MM.1S (cell line): ENCODE measurements at regions not wholly inside any gene's neighbourhood (a gene's known extent, or its start where the extent isn't known, plus 50 kb on each side); places are given as distances from the start of the nearest gene placed in this dataset.

Experiments
- DNase-seq: peaks from one replicate; pipeline ENCODE4 v3.0.0-alpha.2; 2015
- H2AFZ ChIP-seq: fragments of 300-600 bp; sonication (generic); 2 replicates; pipeline ENCODE4 v1.6.0; 2016; ENCODE audit warnings: antibody characterized with exemption, low read length
- H3F3A ChIP-seq: fragments of 300-600 bp; sonication (generic); 2 replicates; pipeline ENCODE4 v1.6.1; 2016; ENCODE audit warnings: mild to moderate bottlenecking, antibody characterized with exemption, low read length, moderate library complexity, mixed read lengths; ENCODE audit not compliant: insufficient read depth
- H3K27ac ChIP-seq: fragments of 300-600 bp; sonication (generic); 2 replicates; pipeline ENCODE4 v1.5.1; 2016; ENCODE audit warnings: mild to moderate bottlenecking, low read length
- H3K27me3 ChIP-seq: fragments of 300-600 bp; sonication (generic); replicated peaks from 2 replicates; pipeline ENCODE4 v1.6.0; 2016; ENCODE audit warnings: low read length; ENCODE audit not compliant: insufficient read depth
- H3K36me3 ChIP-seq: fragments of 300-600 bp; sonication (generic); replicated peaks from 2 replicates; pipeline ENCODE4 v1.6.1; 2016; ENCODE audit warnings: mild to moderate bottlenecking, low read length, mixed read lengths; ENCODE audit not compliant: insufficient read depth
- H3K4me1 ChIP-seq: fragments of 300-600 bp; sonication (generic); 2 replicates; pipeline ENCODE4 v1.6.1; 2016; ENCODE audit warnings: low read length, mixed read lengths
- H3K4me2 ChIP-seq: fragments of 300-600 bp; sonication (generic); 2 replicates; pipeline ENCODE4 v1.6.0; 2016; ENCODE audit warnings: low read depth, low read length
- H3K4me3 ChIP-seq: fragments of 300-600 bp; sonication (generic); 2 replicates; pipeline ENCODE4 v1.5.1; 2016; ENCODE audit warnings: low read length, mixed read lengths
- H3K79me2 ChIP-seq: fragments of 300-600 bp; sonication (generic); 2 replicates; pipeline ENCODE4 v1.6.1; 2016; ENCODE audit warnings: mixed run types, low read length, mixed read lengths
- H3K9ac ChIP-seq: fragments of 300-600 bp; sonication (generic); 2 replicates; pipeline ENCODE4 v1.6.1; 2016; ENCODE audit warnings: low read length, mixed read lengths
- H3K9me2 ChIP-seq: fragments of 300-600 bp; sonication (generic); replicated peaks from 2 replicates; pipeline ENCODE4 v1.6.1; 2016; ENCODE audit warnings: mild to moderate bottlenecking, low read length, mixed read lengths; ENCODE audit not compliant: insufficient read depth
- H3K9me3 ChIP-seq: fragments of 300-600 bp; sonication (generic); replicated peaks from 2 replicates; pipeline ENCODE4 v1.6.1; 2016; ENCODE audit warnings: mild to moderate bottlenecking, low read length, mixed read lengths; ENCODE audit not compliant: insufficient read depth
- H4K20me1 ChIP-seq: fragments of 300-600 bp; sonication (generic); 2 replicates; pipeline ENCODE4 v1.6.1; 2016; ENCODE audit warnings: mild to moderate bottlenecking, low read length, moderate library complexity, mixed read lengths; ENCODE audit not compliant: insufficient read depth
- CTCF ChIP-seq: fragments of 300-600 bp; sonication (generic); IDR thresholded peaks from 2 replicates; pipeline ENCODE4 v1.5.1; 2016; ENCODE audit warnings: antibody characterized with exemption, low read length, mixed read lengths
- EZH2 ChIP-seq: fragments of 300-600 bp; sonication (generic); optimal IDR thresholded peaks from 2 replicates; pipeline ENCODE3; 2017; ENCODE audit warnings: low read depth, mild to moderate bottlenecking, antibody characterized with exemption, low read length, mixed read lengths
- EZH2phosphoT487 ChIP-seq: fragments of 300-600 bp; sonication (generic); IDR thresholded peaks from 2 replicates; pipeline ENCODE4 v1.6.1; 2018; ENCODE audit warnings: antibody characterized with exemption, low read length

- peaks cover 12% of the 10 kb centered on the region; the same call in 1 of the 2 replicates for H3K4me1 ChIP-seq
- no peaks in the 10 kb centered on the region for H3F3A ChIP-seq
- no peak overlapping the region for H3K4me2 ChIP-seq
- H2AFZ ChIP-seq: no peak overlapping the region
- H3K9ac ChIP-seq: no peak overlapping the region
- H4K20me1 ChIP-seq: no peaks in the 10 kb centered on the region
- no peaks in the 10 kb centered on the region for H3K36me3 ChIP-seq
- no peaks in the 10 kb centered on the region for H3K27me3 ChIP-seq
- no peak overlapping the region for H3K4me3 ChIP-seq
- DNase-seq: no peak
- H3K9me2 ChIP-seq: no peaks in the 10 kb centered on the region
- no peaks in the 10 kb centered on the region for H3K79me2 ChIP-seq
- TF ChIP-seq CTCF (no peak), EZH2 (no peak), EZH2phosphoT487 (no peak)
- H3K9me3 ChIP-seq: no peaks in the 10 kb centered on the region
- no peak overlapping the region for H3K27ac ChIP-seq
These were observed 501.3 kb downstream of the NUF2 start for GRCh38 chr1:163823017-163823416.

- Histone ChIP-seq H3K4me3 (no peak overlapping the region), H4K20me1 (no peaks in the 10 kb centered on the region), H3K9me3 (no peaks in the 10 kb centered on the region), H3K36me3 (no peaks in the 10 kb centered on the region), H2AFZ (no peak overlapping the region), H3K27me3 (no peaks in the 10 kb centered on the region), H3K9ac (no peak overlapping the region), H3K27ac (no peak overlapping the region), H3F3A (no peaks in the 10 kb centered on the region), H3K9me2 (no peaks in the 10 kb centered on the region), H3K4me1 (peaks cover 12% of the 10 kb centered on the region; the same call in 1 of the 2 replicates), H3K79me2 (no peaks in the 10 kb centered on the region), H3K4me2 (no peak overlapping the region)
- no peak for TF ChIP-seq EZH2
- TF ChIP-seq EZH2phosphoT487: no peak
- TF ChIP-seq CTCF: no peak
- DNase-seq: no peak
These were observed 502.3 kb downstream of the NUF2 start for GRCh38 chr1:163824006-163824405.

GRCh38 chr1:163824490-163824889 lies 502.7 kb downstream of the NUF2 start:
- no peaks in the 10 kb centered on the region for H3K9me2 ChIP-seq
- H3K27ac ChIP-seq: no peak overlapping the region
- H3K27me3 ChIP-seq: no peaks in the 10 kb centered on the region
- H3K4me1 ChIP-seq: peaks cover 12% of the 10 kb centered on the region; the same call in 1 of the 2 replicates
- H3K79me2 ChIP-seq: no peaks in the 10 kb centered on the region
- no peak overlapping the region for H3K4me2 ChIP-seq
- TF ChIP-seq EZH2 (no peak), EZH2phosphoT487 (no peak), CTCF (no peak)
- DNase-seq: no peak
- H4K20me1 ChIP-seq: no peaks in the 10 kb centered on the region
- H3K4me3 ChIP-seq: no peak overlapping the region
- H2AFZ ChIP-seq: no peak overlapping the region
- no peaks in the 10 kb centered on the region for H3K9me3 ChIP-seq
- H3K9ac ChIP-seq: no peak overlapping the region
- no peaks in the 10 kb centered on the region for H3F3A ChIP-seq
- no peaks in the 10 kb centered on the region for H3K36me3 ChIP-seq
